A549 (cell line): ENCODE measurements at regions not wholly inside any gene's neighbourhood (a gene's known extent, or its start where the extent isn't known, plus 50 kb on each side); places are given as distances from the start of the nearest gene placed in this dataset.

Source experiments
- ATAC-seq, 2 experiments: fragments of 200-7000 bp in 1 of 2; fragments of >200 bp in 1 of 2; cut with Nextera tagmentation in 1 of 2; cut with Tn5 transposase in 1 of 2; 3 replicates each; pipeline versions ENCODE4 v1.8.0 to v1.9.1; 2018 to 2020; ENCODE audit warnings: mild to moderate bottlenecking in 1 of 2, moderate library complexity in 1 of 2
- CTCF ChIA-PET: fragments of 300-600 bp; sonication (Branson Sonifier 250); formaldehyde crosslinking; extraction: SDS; loops from one replicate; lab custom pipeline; 2021; ENCODE audit warnings: antibody characterized with exemption, inconsistent platforms; lab: Yijun Ruan, JAX
- POLR2A ChIA-PET: fragments of 350-600 bp; formaldehyde crosslinking; extraction: SDS; loops from one replicate; lab custom pipeline; 2021; ENCODE audit warnings: antibody characterized with exemption, inconsistent platforms; lab: Yijun Ruan, JAX
- DNase-seq, 2 experiments: peaks; one replicate each; pipeline versions ENCODE4 v3.0.0 to v3.0.0-alpha.2; 2011 to 2016; ENCODE audit warnings: low read depth in 1 of 2, low spot score in 1 of 2
- FAIRE-seq: peaks from 2 replicates; lab custom pipeline; 2011; peaks lifted over from hg19 to GRCh38; lab: Jason Lieb, UNC
- H3K27ac ChIP-seq, 2 experiments: fragments of >200 bp; sonication (Bioruptor Twin); formaldehyde crosslinking; 3 replicates each; pipeline ENCODE4 v1.5.1; 2016 to 2017
- H3K4me1 ChIP-seq: fragments of >200 bp; sonication (Bioruptor Twin); formaldehyde crosslinking; 3 replicates; pipeline ENCODE4 v1.6.1; 2016
- H3K4me2 ChIP-seq: fragments of >200 bp; sonication (Bioruptor Twin); formaldehyde crosslinking; 3 replicates; pipeline ENCODE4 v1.6.1; 2016
- H3K4me3 ChIP-seq: fragments of >200 bp; sonication (Bioruptor Twin); formaldehyde crosslinking; 3 replicates; pipeline ENCODE4 v1.5.1; 2016
- H3K9me3 ChIP-seq: fragments of >200 bp; sonication (Bioruptor Twin); formaldehyde crosslinking; 3 replicates; pipeline ENCODE4 v1.6.1; 2016
- BHLHE40 ChIP-seq: IDR thresholded peaks from 2 replicates; pipeline ENCODE4 v1.6.1; 2012; ENCODE audit warnings: low read depth, low read length, inconsistent platforms
- CBX8 ChIP-seq: fragments of 200-600 bp; sonication (generic); IDR thresholded peaks from 2 replicates; pipeline ENCODE4 v1.6.1; 2016
- EHF ChIP-seq: fragments of 250-450 bp; sonication (Bioruptor Pico); IDR thresholded peaks from 2 replicates; pipeline ENCODE4 v1.5.0; 2020; ENCODE audit warnings: mild to moderate bottlenecking
- EHMT2 ChIP-seq: fragments of 200-600 bp; sonication (generic); IDR thresholded peaks from 2 replicates; pipeline ENCODE4 v1.6.1; 2016; ENCODE audit warnings: antibody characterized with exemption, low read depth, mild to moderate bottlenecking, moderate library complexity
- ELK1 ChIP-seq: fragments of 150-350 bp; IDR thresholded peaks from 2 replicates; pipeline ENCODE4 v1.6.1; 2014; ENCODE audit warnings: low read depth, mild to moderate bottlenecking, low read length
- GATA3 ChIP-seq: IDR thresholded peaks from 2 replicates; pipeline ENCODE4 v1.6.1; 2012; ENCODE audit warnings: borderline replicate concordance
- HDAC2 ChIP-seq: fragments of 200-600 bp; sonication (generic); IDR thresholded peaks from 2 replicates; pipeline ENCODE4 v1.6.1; 2016
- HEYL ChIP-seq: fragments of 250-450 bp; sonication (Bioruptor Pico); IDR thresholded peaks from 2 replicates; pipeline ENCODE4 v1.8.0; 2021; ENCODE audit warnings: mild to moderate bottlenecking, moderate library complexity
- HMGXB4 ChIP-seq: fragments of 250-450 bp; sonication (Bioruptor Pico); IDR thresholded peaks from 2 replicates; pipeline ENCODE4 v1.5.0; 2021; ENCODE audit warnings: mild to moderate bottlenecking, moderate library complexity, borderline replicate concordance
- HOXB13 ChIP-seq: fragments of 250-450 bp; sonication (Bioruptor Pico); IDR thresholded peaks from 2 replicates; pipeline ENCODE4 v1.5.0; 2020; ENCODE audit warnings: low read depth, mild to moderate bottlenecking, moderate library complexity
- JUNB ChIP-seq: fragments of >200 bp; sonication (Bioruptor Twin); formaldehyde crosslinking; IDR thresholded peaks from 2 replicates; pipeline ENCODE4 v1.6.1; 2016
- MAX ChIP-seq: IDR thresholded peaks from 2 replicates; pipeline ENCODE4 v1.6.1; 2012
- MAZ ChIP-seq: fragments of 150-350 bp; IDR thresholded peaks from 2 replicates; pipeline ENCODE4 v1.6.1; 2014; ENCODE audit warnings: antibody characterized with exemption, low read depth, low read length, borderline replicate concordance
- PHF8 ChIP-seq: fragments of 200-600 bp; sonication (generic); IDR thresholded peaks from 2 replicates; pipeline ENCODE4 v1.6.1; 2016; ENCODE audit warnings: low read depth, mild to moderate bottlenecking, antibody characterized with exemption, moderate library complexity, borderline replicate concordance
- RAD21 ChIP-seq, 2 experiments: fragments of >200 bp in 1 of 2; sonication (Bioruptor Twin) in 1 of 2; formaldehyde crosslinking in 1 of 2; IDR thresholded peaks in 1 of 2; conservative IDR thresholded peaks in 1 of 2; 2 replicates in 1 of 2; 3 replicates in 1 of 2; pipeline ENCODE4 v1.6.1; 2012 to 2018; ENCODE audit warnings: inconsistent platforms in 1 of 2
- RARB ChIP-seq: fragments of 250-450 bp; sonication (Bioruptor Pico); IDR thresholded peaks from 2 replicates; pipeline ENCODE4 v1.8.0; 2021; ENCODE audit warnings: mild to moderate bottlenecking, moderate library complexity
- RCOR1 ChIP-seq: fragments of 150-350 bp; IDR thresholded peaks from 2 replicates; pipeline ENCODE4 v1.6.1; 2014; ENCODE audit warnings: antibody characterized with exemption, low read length, low read depth
- RNF2 ChIP-seq: fragments of 200-600 bp; sonication (generic); IDR thresholded peaks from 2 replicates; pipeline ENCODE4 v1.6.1; 2016; ENCODE audit warnings: low read depth, mild to moderate bottlenecking, antibody characterized with exemption, moderate library complexity, borderline replicate concordance
- TFCP2L1 ChIP-seq: fragments of 250-450 bp; sonication (Bioruptor Pico); IDR thresholded peaks from 2 replicates; pipeline ENCODE4 v1.5.0; 2021; ENCODE audit warnings: mild to moderate bottlenecking
- USF2 ChIP-seq: fragments of 450-650 bp; IDR thresholded peaks from 2 replicates; pipeline ENCODE4 v1.6.1; 2014; ENCODE audit warnings: antibody characterized with exemption
- ZC3H11A ChIP-seq: fragments of 450-650 bp; IDR thresholded peaks from 2 replicates; pipeline ENCODE4 v1.6.1; 2014; ENCODE audit warnings: antibody characterized with exemption, mild to moderate bottlenecking
- WGBS: methylation state at CpG from one replicate; pipeline ENCODE4 v1.1.6; 2017; ENCODE audit errors: missing lambda C conversion rate; 5-methylcytosine and 5-hydroxymethylcytosine counted together

GRCh38 chr6:146904596-146904995 lies 299.6 kb upstream of the STXBP5 start:
- peaks cover 28% of the 10 kb centered on the region for H3K4me1 ChIP-seq
- ChIA-PET CTCF (interaction anchor here (0.9 to 1.0 kb wide), 2 partner anchors 21 to 318 kb away, joined by 3 to 5 read pairs; no protein-coding TSS in a partner anchor), POLR2A (interaction anchor here (0.6 to 1.0 kb wide), 2 partner anchors 10 to 87 kb away, joined by 3 read pairs; no protein-coding TSS in a partner anchor)
- H3K4me2 ChIP-seq: peak overlapping the region; percentile 32; the same call in 1 of the 3 replicates
- DNase-seq (no peak), ATAC-seq (no peak), FAIRE-seq (no peak)
- no peak overlapping the region for H3K4me3 ChIP-seq
- H3K9me3 ChIP-seq: no peaks in the 10 kb centered on the region
- TF ChIP-seq HEYL (CRISPR knock-in tag): no peak
- no peak for TF ChIP-seq PHF8
- no peak for TF ChIP-seq ELK1
- TF ChIP-seq HDAC2: no peak
- TF ChIP-seq RNF2: no peak
- TF ChIP-seq HOXB13: no peak
- no peak for TF ChIP-seq EHMT2
- no peak for TF ChIP-seq HMGXB4 (CRISPR knock-in tag)
- no peak for TF ChIP-seq TFCP2L1 (CRISPR knock-in tag)
- no peak for TF ChIP-seq CBX8
- TF ChIP-seq RCOR1: no peak
- TF ChIP-seq EHF (CRISPR knock-in tag): no peak
- no peak for TF ChIP-seq BHLHE40
- no peak for TF ChIP-seq RARB
- TF ChIP-seq GATA3: no peak
- TF ChIP-seq MAX: no peak
- TF ChIP-seq RAD21 (conservative IDR thresholded peaks at IDR 0.05 in 1 of 2, IDR thresholded peaks at IDR 0.05 in 1 of 2): no peak
- no peak for TF ChIP-seq USF2
- peak overlapping the region; percentile 53 to 85 for H3K27ac ChIP-seq
- WGBS: 86% methylated on average over 6 of the region's 6 CpGs

GRCh38 chr6:146905181-146905704 lies 299.0 kb upstream of the STXBP5 start:
- CTCF ChIA-PET: interaction anchor here (0.7 kb wide), 1 partner anchor 47 kb away, joined by 3 read pairs; no protein-coding TSS in a partner anchor
- Histone ChIP-seq H3K27ac (peak overlapping the region; percentile 53 to 85), H3K4me2 (peak overlapping the region; percentile 32; the same call in 2 of the 3 replicates), H3K9me3 (no peaks in the 10 kb centered on the region), H3K4me1 (peaks cover 30% of the 10 kb centered on the region), H3K4me3 (no peak overlapping the region)
- ATAC-seq: peak in 1 of 2 experiments; percentile 30; a peak in 2 of 6 replicates
- DNase-seq: peak in 1 of 2 experiments; percentile 12
- no peak for TF ChIP-seq MAZ
- TF ChIP-seq GATA3: peak; percentile 56
- no peak for TF ChIP-seq CBX8
- TF ChIP-seq ZC3H11A: no peak
- no peak for TF ChIP-seq USF2
- TF ChIP-seq JUNB: 0 out of 2 replicates have a peak, but pooled peaks have one; percentile 12
- FAIRE-seq: no peak
- POLR2A ChIA-PET: interaction anchor here (0.6 to 1.0 kb wide), 2 partner anchors 9 to 86 kb away, joined by 3 read pairs; no protein-coding TSS in a partner anchor
